Pons (tissue), 1 donor: ENCODE measurements at regions not wholly inside any gene's neighbourhood (a gene's known extent, or its start where the extent isn't known, plus 50 kb on each side); places are given as distances from the start of the nearest gene placed in this dataset.
"Not testable (repeated sequence)": the region's sequence is repeated elsewhere in the genome, so short reads cannot be mapped to it uniquely, and the experiment has no call there.

Experiments used
- DNase-seq: peaks from one replicate; pipeline ENCODE4 v3.0.0-alpha.2; 2016; ENCODE audit warnings: low spot score

DNA sequence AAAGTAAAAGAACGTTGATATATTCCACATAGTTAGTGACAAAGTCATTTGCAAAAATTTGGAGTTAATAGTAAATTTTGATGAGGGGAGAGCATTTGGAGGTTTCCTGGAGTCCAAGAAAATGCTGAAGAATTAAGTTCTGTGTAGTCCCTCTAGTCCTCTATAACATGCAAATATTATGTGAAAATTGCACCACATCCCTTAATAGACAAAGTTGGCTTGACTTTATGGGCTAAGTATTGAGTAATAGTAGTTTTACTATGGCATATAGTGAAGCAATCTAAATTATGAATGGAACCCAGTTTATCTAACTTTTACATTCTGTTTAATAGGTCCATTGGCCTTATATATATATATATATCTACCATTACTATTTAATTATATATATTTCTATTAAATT, 66.4 kb upstream of the DCN start:
- no peak for DNase-seq

DNA sequence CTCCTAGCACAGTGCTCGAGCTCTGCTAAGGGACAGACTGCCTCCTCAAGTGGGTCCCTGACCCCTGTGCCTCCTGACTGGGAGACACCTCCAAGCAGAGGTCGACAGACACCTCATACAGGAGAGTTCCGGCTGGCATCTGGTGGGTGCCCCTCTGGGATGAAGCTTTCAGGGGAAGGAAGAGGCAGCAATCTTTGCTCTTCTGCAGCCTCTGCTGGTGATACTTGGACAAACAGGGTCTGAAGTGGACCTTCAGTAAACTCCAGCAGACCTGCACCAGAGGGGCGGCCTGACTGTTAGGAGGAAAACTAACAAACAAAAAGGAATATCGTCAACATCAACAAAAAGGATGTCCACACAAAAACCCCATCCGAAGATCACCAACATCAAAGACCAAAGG, 60.6 kb upstream of the DCN start:
- DNase-seq, result not testable (repeated sequence)

DNA sequence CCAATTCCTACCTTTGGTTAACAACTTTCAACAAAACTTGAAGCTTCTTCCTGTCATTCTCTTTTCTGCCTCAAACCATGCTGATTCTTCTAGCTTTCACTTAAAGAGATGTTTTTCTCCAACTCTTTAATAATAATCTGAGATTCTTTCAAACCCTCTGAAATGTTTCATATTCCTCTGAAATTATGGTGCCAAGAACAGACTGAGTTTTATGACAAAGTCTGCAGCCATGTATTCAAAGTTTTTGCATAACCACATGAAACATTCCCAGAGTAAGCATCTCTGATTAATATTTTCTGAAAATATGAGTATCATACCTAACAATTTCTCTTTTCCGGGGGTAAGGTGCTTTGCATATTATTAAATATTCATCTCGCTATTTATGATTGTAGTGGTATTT, 59.1 kb upstream of the DCN start:
- DNase-seq, result no peak

- no peak for DNase-seq
Observed at GRCh38 chr12:91240386-91241095, 57.9 kb upstream of the DCN start.

DNA sequence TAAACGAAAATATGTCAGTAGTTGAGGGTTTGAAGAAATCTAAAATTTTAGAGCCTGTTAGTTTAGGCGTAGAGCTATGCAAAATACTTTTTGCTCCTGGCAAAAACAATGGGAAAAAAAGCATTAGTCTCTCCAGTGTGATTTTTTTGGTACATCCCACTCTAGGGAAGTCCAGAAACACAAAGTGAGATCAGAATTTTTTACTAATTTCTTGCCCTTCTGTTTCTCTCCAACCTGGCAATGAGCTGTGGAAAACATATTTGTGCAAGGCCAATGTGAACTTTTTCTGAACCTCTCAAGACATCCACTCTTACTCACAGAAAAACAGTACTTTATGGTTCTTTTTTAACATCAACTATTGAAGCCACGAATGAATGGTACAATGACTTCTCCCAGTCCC, 56.9 kb upstream of the DCN start:
- DNase-seq, result no peak
